ENCODE measurements at regions not wholly inside any gene's neighbourhood (a gene's known extent, or its start where the extent isn't known, plus 50 kb on each side); places are given as distances from the start of the nearest gene placed in this dataset.

GRCh38 chr11:79610678-79611077, 169.8 kb upstream of the TENM4 start:
- no peak for TF ChIP-seq RAD21 (IDR thresholded peaks at IDR 0.05; ENCODE audit: low read depth)
- TF ChIP-seq CREB1 (IDR thresholded peaks at IDR 0.05; ENCODE audit: low read depth) = no peak
- TF ChIP-seq, protein P1, sequence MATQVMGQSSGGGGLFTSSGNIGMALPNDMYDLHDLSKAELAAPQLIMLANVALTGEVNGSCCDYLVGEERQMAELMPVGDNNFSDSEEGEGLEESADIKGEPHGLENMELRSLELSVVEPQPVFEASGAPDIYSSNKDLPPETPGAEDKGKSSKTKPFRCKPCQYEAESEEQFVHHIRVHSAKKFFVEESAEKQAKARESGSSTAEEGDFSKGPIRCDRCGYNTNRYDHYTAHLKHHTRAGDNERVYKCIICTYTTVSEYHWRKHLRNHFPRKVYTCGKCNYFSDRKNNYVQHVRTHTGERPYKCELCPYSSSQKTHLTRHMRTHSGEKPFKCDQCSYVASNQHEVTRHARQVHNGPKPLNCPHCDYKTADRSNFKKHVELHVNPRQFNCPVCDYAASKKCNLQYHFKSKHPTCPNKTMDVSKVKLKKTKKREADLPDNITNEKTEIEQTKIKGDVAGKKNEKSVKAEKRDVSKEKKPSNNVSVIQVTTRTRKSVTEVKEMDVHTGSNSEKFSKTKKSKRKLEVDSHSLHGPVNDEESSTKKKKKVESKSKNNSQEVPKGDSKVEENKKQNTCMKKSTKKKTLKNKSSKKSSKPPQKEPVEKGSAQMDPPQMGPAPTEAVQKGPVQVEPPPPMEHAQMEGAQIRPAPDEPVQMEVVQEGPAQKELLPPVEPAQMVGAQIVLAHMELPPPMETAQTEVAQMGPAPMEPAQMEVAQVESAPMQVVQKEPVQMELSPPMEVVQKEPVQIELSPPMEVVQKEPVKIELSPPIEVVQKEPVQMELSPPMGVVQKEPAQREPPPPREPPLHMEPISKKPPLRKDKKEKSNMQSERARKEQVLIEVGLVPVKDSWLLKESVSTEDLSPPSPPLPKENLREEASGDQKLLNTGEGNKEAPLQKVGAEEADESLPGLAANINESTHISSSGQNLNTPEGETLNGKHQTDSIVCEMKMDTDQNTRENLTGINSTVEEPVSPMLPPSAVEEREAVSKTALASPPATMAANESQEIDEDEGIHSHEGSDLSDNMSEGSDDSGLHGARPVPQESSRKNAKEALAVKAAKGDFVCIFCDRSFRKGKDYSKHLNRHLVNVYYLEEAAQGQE (IDR thresholded peaks at IDR 0.05; ENCODE audit: low read depth) = no peak
- TF ChIP-seq EGR1 (IDR thresholded peaks at IDR 0.05) = no peak
- TF ChIP-seq TCF12 (IDR thresholded peaks at IDR 0.05; ENCODE audit: low read depth) = no peak
- TF ChIP-seq FOXM1 (IDR thresholded peaks at IDR 0.05; ENCODE audit: borderline replicate concordance, low read depth) = no peak
- TF ChIP-seq TEAD4 (IDR thresholded peaks at IDR 0.05) = no peak
- TF ChIP-seq, protein P2, sequence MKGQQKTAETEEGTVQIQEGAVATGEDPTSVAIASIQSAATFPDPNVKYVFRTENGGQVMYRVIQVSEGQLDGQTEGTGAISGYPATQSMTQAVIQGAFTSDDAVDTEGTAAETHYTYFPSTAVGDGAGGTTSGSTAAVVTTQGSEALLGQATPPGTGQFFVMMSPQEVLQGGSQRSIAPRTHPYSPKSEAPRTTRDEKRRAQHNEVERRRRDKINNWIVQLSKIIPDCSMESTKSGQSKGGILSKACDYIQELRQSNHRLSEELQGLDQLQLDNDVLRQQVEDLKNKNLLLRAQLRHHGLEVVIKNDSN (IDR thresholded peaks at IDR 0.05) = no peak
- TF ChIP-seq CEBPB (IDR thresholded peaks at IDR 0.05) = no peak
- TF ChIP-seq MAX (IDR thresholded peaks at IDR 0.05) = no peak
- TF ChIP-seq EP300 (IDR thresholded peaks at IDR 0.05; ENCODE audit: borderline replicate concordance) = no peak

DNA sequence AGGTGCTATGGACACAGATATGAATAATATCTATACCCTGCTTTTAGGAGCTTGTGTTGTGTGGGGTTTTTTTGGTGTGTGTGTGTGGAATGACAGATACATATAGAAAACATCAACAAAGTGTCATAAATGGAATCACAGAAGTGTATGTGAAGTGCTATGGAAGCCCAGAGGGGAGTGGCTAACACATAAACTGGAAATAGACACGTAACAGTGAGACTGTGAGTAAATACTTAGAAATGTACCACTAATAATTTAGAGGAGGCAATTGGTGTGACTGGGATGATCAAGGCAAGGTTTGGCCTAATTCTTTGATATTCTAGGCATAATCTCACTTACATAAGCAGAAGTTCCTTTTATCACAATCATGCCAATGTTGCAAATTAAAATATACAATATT, 169.3 kb upstream of the TENM4 start:
- no peak for TF ChIP-seq CREB1 (IDR thresholded peaks at IDR 0.05; ENCODE audit: low read depth)
- no peak for TF ChIP-seq EGR1 (IDR thresholded peaks at IDR 0.05)
- no peak for TF ChIP-seq MAX (IDR thresholded peaks at IDR 0.05)
- TF ChIP-seq EP300 (IDR thresholded peaks at IDR 0.05; ENCODE audit: borderline replicate concordance) = no peak
- no peak for TF ChIP-seq TEAD4 (IDR thresholded peaks at IDR 0.05)
- TF ChIP-seq, protein P1 (IDR thresholded peaks at IDR 0.05; ENCODE audit: low read depth) = no peak
- no peak for TF ChIP-seq FOXM1 (IDR thresholded peaks at IDR 0.05; ENCODE audit: borderline replicate concordance, low read depth)
- no peak for TF ChIP-seq YY1 (IDR thresholded peaks at IDR 0.05; ENCODE audit: low read depth)
- no peak for TF ChIP-seq TAF1 (IDR thresholded peaks at IDR 0.05; ENCODE audit: low read depth)
- TF ChIP-seq TCF12 (IDR thresholded peaks at IDR 0.05; ENCODE audit: low read depth) = no peak
- no peak for TF ChIP-seq RAD21 (IDR thresholded peaks at IDR 0.05; ENCODE audit: low read depth)
- TF ChIP-seq CEBPB (IDR thresholded peaks at IDR 0.05) = no peak
- no peak for TF ChIP-seq ZBTB7A (IDR thresholded peaks at IDR 0.05; ENCODE audit: low read depth)
- TF ChIP-seq NFIC (IDR thresholded peaks at IDR 0.05) = no peak
- TF ChIP-seq, protein P2 (IDR thresholded peaks at IDR 0.05) = no peak

GRCh38 chr11:79609511-79609910, 168.7 kb upstream of the TENM4 start:
- TF ChIP-seq ZBTB7A (IDR thresholded peaks at IDR 0.05; ENCODE audit: low read depth) = no peak
- TF ChIP-seq, protein P2 (IDR thresholded peaks at IDR 0.05) = no peak
- TF ChIP-seq EP300 (IDR thresholded peaks at IDR 0.05; ENCODE audit: borderline replicate concordance) = no peak
- no peak for TF ChIP-seq EGR1 (IDR thresholded peaks at IDR 0.05)
- TF ChIP-seq, protein P1 (IDR thresholded peaks at IDR 0.05; ENCODE audit: low read depth) = no peak

GRCh38 chr11:79600711-79601110, 159.9 kb upstream of the TENM4 start:
- TF ChIP-seq ZBTB7A (IDR thresholded peaks at IDR 0.05; ENCODE audit: low read depth) = no peak
- TF ChIP-seq TAF1 (IDR thresholded peaks at IDR 0.05; ENCODE audit: low read depth) = no peak
- no peak for TF ChIP-seq FOXM1 (IDR thresholded peaks at IDR 0.05; ENCODE audit: borderline replicate concordance, low read depth)
- TF ChIP-seq NFIC (IDR thresholded peaks at IDR 0.05) = no peak

DNA sequence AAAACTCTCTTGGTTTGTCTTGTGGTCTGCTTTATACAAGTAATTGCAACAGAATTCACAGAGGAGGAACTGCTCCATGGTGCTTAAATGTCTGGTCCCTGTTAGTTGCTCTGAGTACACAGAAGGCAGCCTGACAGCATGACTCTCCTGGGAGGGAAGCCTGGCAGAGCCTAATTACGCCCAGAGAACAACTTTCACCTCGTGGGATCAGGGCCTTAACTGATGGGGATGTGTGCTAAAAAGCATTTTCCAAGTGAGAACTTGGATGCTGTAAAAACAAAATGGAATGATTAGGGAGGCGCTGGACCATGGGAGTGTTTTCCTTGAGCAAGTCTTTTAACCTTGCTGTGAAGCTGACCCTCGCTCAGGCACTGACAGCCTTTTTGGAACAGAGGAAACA, 154.0 kb upstream of the TENM4 start:
- TF ChIP-seq FOXM1 (IDR thresholded peaks at IDR 0.05; ENCODE audit: borderline replicate concordance, low read depth) (no peak), ZBTB7A (IDR thresholded peaks at IDR 0.05; ENCODE audit: low read depth) (no peak), CEBPB (IDR thresholded peaks at IDR 0.05) (no peak)

Measured in Ishikawa (cell line).